HUDEP-2 (cell line): ENCODE measurements at regions not wholly inside any gene's neighbourhood (a gene's known extent, or its start where the extent isn't known, plus 50 kb on each side); places are given as distances from the start of the nearest gene placed in this dataset.

Experiments
- DNase-seq, 76 experiments: peaks; one replicate each; lab custom pipeline; 2025; ENCODE audit not compliant: unreplicated experiment in 76 of 76; lab: John Stamatoyannopoulos, UW

DNA sequence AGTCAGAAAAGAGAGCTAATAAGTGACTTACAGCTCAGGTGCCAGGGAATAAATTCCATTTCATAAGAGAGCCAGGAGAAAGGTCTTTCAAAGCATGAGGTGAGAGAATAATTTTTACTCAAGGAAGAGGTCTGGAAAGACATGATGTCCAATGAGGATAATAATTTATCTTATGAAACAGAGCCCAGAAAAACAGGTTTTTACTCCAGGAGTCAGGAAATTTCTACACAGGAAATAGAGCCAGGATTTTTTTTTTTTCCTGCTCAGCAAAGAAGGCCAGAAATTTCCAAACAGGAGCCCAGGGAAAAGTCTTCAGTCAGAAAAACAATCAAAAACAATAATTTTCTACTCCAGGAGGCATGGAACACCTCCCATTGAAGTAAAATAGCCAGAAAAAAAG, 1185.7 kb upstream of the TSPY4 start:
- DNase-seq = no peak

DNA sequence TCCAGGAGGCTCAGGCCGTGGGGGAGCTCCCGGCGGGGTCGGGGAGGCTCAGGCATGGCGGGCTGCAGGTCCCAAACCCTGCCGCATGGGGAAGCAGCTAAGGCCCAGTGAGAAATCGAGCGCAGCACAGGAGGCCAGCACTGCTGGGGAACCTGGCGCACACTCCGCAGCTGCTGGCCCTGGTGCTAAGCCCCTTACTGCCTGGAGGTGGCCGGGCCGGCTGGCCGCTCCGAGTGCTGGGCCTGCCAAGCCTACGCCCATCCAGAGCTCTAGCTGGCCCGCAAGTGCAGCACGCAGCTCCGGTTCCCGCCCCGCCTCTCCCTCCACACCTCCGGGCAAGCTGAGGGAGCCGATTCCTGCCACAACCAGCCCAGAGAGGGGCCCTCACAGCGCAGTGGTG, 1208.7 kb upstream of the TSPY4 start:
- no peak for DNase-seq

DNA sequence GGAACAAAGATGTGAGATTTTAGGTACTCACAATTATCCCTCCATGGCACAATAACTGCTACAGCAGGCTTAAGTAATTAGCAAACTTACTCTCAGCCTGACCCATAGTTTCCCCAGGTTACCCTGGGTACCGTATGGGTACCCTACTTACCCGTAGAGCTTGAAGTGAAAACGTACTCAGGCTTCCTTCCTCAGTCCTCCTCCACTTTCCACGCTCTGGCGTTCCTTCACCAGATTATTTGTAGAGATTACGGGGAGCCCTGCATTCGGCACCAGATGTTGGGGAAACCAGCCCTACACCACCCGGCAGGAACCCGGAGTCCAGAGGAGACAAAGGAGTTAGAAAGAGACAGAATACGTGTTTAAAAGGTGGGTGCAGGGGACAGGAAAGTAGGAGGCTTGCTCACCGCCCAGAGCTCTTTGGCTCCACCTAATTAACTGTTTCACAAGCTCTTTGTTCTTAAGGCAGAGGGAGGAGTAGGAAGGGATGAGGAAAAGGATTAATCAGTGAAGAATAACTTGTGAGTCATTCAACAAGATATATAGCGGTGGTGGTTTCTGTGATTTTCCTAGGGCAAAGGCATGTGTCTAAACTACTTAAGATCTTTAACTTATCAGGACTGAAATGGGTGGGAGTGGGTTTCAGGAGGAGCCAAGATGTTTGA, 1211.2 kb upstream of the TSPY4 start:
- DNase-seq = no peak

DNA sequence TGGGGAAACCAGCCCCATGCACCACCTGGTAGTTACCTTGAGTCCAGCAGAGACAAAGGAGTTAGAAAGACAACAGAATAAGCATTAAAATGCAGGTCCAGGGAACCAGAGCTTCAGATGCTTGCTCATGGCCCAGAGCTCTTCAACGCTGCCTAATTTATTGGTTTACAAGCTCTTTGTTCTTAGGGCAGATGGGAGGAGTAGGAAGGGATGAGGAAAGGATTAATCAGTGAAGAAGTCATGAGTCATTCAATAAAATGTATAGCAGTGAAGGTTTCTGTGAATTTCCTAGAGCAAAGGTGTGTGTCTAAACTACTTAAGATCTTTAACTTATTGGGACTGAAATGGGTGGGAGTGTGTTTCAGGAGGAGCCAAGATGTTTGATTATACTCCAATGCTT, 1210.3 kb upstream of the AMELY start:
- no peak for DNase-seq

DNA sequence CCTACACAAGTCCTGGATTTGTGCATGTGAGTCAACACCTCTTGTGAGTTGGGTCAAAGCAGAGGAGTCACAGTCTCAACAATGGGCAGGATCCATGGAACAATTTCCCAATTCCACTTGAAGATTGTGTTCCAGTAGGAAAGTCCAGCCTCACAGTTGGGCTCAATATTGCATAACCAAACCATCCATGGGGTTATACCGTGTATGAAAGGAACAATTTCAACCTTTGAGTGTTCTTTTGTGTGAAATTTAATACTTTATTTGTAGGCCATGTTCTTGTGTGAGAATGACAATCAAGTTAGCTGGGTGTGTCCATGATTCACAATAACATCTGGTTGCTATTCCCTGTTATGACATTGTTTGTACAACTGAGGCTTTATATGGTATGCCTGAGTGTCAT, 1182.9 kb upstream of the AMELY start:
- DNase-seq = no peak

DNA sequence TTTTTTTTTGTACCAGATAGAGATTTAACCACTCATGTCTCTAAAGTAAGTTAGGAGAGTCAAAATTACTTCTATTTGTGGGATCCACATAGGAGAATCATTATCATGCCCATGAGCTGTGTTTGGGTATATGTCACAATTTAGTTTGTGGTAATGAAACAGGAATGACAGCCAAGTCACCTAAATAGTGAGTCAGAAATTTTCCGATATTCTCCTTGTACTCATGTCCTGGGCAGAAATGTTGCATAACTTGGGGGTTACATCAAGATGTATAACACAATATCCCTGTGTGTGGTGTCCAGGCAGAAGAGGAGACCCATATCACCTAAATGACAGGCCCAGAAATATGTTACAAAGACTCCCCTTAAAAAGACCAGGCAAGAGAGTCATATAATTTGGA, 1181.4 kb upstream of the AMELY start:
- no peak for DNase-seq

DNA sequence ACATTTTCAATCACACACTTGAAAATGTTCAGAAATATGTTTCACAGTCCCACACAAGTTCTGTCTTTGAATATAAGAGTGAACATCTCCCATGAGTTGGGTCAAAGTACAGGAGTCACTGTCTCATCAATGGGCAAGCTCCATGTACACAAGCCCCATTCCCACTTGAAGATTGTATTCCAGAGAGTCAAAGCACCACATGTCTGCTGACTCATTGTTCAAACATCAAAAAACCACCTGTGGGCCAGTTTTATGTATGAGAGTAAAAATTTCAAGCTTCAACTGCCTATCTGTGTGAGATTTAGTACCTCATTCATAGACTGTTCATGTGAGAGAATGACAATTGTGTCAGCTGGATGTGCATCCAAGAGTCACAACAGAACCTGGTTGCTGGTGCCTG, 1174.4 kb upstream of the AMELY start:
- DNase-seq = no peak

DNA sequence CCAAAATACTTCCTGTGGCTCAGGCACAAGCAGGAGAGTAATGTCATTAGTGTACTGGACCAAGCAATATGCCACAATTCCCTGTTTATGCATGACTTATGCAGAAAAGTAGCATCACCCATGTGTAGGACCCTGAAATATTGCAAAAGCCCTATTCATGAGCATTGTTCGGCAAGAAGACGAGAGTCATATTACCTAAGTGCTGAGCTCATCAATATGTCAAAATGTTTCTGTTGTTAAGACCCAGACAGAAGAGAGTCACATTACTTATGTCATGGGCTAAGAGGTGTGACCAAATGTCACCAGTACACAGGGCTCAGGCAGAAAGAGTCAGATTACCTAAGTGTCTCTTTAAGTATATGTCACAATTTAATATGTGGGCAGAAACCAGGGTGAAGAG, 1172.6 kb upstream of the AMELY start:
- DNase-seq = no peak

DNA sequence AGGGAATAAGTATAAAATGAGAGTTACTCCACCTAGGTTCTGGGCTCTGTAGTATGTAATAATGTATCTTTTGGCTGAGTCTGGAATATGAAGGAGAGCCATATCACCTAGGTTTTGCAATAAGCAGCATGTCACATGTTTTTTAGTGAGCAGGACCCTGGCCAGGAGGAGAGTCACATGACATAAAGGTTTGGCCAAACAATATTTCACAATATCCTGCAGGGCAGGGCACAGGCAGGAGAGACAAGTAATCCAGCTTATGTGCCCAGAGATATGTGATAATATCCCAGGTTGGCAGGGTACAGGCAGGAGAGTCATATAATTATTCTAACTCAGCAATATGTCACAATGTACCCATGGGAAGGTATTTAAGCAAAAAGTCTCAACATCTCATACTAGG, 1169.6 kb upstream of the AMELY start:
- no peak for DNase-seq

DNA sequence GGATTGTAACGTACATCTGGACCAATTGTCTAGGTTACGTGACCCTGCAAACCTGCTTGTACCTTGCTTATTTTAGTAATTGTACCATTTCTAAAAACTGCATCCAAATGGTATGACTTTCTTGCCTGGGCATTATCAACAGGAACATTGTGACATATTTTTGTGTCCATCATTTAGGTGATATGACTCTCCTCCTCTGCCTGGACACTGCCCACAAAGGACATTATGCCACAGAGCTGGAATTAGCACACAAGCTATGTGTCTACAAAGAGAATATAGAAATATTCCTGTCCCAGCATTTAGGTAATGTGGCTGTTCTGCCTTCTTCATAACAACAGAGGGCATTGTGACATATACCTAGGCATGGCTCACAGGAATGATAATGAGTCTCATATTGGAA, 1153.7 kb upstream of the AMELY start:
- DNase-seq = no peak

DNA sequence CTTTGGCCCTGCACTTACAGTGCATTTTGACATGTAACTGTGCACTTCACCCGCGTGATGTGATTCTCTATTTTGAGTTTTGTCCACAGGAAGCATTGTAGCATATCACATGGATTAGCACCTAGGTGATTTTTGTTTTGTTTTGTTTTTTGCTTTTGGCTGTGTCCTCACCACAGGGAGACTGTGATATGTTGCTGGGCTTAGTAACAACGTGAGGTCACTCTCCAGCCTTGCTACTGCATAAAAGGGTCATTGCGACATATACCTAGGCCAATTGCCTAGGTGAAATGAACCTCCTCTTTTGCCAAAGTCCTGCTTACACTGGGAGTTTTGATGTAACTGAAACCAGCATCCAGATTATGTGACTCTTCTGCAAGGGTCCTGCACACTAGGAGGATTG, 1152.9 kb upstream of the AMELY start:
- no peak for DNase-seq

DNA sequence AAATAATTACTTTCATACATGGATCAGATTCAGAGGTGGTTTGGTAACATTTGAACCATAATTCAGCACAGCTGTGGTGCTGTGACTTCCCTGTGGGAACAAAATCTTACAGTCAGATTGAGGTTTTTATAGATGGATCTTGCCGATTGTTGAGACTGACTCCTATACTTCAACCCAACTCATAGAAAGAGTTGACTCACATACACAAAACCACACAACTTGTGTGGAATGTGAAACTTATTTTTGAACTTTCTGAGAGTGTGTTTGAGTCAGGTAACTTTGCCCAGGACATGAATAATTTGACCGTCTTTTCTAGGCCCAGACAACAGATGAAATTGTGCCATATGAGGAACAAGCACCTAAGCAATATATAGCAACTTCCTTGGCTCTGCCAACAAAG, 1152.4 kb upstream of the AMELY start:
- no peak for DNase-seq

DNA sequence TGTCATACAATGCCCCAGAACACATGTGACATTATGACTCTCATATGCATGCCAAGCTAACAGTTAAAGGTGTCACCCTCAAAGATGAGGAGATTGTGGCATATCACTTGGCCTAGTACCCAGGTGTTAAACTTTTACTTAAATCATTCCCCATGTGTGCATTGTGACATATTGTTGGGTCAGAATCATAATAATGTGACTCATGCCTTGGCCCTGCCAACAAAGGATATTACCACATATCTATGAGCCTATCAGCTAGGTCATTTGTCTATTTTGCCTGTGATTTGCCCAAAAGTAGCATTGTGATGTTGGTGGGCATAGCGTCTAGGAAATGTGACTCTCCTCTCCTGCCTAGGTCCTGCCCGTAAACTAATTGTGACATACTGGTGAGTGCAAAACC, 1147.1 kb upstream of the AMELY start:
- DNase-seq = no peak

DNA sequence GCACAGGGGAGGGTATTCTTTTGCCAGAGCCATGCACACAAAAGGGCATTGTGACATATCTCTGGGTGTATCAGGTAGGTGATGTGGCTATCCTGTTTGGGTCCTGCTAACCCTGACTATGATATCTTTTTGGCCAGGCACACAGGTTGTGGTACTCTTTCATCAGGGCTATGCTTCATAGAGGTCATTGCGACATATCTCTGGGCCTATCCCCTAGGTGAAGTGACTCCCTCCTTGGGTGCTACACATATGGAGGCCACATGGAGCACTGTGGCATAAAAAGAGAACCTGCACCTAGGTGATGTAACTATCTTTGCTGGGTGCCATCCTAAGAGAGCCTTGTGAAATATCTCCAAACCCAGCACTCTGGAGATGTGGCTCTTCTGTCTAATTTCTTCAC, 1139.8 kb upstream of the AMELY start:
- DNase-seq = no peak

DNA sequence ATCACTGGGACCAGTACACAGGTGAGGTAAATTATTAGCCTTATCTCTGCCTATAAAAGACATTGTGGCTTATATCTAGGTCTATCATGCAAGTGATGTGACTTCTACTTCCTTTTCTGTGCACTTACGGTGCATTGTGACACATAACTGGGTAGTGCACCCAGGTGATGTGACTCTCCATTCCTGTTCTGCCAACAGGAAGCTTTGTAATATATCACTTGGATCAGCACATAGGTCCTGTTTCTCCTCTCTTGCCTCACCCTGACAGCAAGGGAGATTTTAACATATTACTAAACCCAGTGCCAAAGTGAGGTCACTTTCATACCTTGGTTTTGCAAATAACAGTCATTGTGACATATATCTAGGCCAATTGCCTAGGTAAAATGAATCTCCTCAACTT, 1129.7 kb upstream of the AMELY start:
- no peak for DNase-seq

DNA sequence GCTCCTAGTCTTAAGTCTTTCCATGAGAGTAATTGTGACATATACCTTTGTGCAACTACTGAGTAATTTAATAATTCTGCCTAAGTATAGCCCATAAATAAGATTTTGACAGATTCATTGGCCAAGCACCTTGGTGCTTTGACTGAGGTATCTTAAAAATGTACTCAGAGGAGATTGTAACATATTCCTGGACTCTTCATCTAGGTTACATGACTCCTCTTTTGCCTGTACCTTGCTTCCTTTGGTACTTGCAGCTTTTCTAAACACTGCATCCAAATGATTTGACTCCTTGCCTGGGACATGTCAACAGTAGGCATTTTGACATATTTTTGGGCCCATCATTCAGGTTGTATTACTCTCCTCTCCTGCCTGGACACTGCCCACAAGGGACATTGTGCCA, 1125.0 kb upstream of the AMELY start:
- no peak for DNase-seq

DNA sequence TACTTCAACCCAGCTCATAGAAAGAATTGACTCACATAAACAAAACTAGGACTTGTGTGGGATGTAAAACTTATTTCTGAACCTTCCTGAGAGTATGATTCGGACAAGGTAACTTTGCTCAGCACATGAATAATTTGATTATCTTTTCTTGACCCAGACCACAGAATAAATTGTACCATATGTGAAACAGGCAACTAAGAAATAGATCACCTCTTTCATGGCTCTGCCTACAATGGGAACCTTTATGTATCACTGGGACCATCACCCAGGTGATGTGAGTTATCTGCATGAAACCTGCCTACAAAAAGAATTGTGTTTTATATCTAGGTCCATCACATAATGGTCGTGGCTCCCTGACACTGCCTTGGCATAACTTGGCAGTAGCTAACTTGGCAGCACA, 1124.1 kb upstream of the AMELY start:
- no peak for DNase-seq

DNA sequence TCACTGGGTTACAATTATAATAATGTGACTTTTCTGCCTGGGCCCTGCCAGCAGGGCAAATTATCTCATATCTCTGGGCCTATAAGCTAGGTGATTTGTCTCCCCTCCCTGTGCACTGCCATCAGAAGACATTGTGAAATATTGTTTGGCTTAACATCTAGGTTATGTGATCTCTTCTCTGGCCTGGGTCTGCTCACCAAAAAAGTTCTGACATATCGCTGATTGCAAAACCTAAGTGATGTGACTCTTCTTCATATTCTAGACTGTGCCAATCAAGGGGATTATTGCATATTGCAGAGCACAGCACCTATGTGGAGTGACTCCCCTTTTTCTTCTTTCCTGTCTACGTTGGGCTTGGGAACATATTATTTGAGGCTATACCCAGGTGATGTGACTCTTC, 1123.1 kb upstream of the AMELY start:
- DNase-seq = no peak

DNA sequence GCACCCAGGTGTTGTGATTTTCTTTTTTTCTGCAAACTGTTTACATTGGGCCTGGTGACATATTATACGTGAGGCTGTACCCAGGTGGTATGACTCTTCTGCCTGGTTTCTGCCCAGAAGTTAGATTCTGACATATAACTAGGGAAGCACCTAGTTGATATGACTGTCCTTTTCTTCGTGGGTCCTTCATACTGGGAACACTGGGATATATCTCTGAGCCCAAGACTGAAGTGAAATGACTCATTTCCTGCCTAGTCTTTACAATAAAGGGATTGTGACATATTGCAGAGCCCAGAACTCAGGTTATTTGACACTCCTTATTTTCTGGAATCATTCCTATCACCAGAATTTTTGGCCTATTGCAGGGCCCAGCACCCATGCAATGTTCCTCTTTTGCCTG, 1121.6 kb upstream of the AMELY start:
- no peak for DNase-seq

DNA sequence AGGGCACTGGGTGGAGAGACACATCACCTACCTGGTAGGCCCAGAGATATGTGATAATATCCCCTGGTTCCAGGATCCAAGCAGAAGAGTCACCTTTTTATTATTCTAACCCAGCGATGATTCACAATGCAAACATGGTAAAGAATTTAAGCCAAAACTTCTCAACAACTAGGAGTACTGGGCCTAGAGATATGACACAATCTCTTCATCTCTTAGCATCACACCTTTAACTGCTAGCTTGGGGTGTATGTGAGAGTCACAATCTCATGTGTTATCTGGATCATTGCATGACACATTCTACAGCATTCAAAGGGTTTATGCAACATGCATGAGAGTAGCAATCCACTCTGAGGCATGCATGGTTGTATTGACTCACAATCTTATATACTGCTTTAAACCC, 1109.0 kb upstream of the AMELY start:
- DNase-seq = no peak

DNA sequence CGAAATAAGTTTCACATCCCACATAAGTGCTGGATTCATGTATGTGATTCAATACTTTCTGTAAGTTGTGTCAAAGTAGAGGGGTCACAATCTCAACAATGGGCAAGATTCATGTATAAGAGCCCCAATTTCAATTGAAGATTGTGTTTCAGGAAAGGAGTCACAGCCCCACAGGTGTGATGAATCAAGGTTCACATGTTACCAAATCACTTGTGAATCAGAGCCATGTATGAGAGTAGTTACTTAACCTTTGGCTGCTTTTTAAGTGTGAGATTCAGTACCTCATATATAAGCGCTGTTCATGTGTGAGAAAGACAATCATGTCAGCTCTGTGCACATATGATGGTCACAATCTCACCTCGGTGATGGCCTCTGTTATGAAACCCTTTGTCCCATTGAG, 1100.0 kb upstream of the AMELY start:
- DNase-seq = no peak

DNA sequence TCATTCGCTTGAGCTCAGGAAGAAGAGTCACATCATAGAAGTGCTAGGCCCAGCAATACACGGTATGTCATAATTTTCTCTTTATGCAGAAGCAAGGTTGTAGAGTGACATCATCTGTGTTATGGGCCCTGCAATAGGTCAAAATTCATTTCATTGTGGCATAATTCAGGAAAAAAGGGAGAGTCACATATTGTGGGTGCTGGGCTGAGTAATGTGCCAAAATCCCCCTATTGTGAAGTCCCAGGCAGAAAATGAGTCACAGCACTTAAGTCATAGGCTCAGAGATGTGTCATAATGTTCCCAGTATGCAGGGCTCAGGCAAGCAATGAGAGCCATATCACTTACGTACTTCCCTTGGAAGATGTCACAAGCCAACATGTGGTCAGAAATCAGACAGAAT, 1092.6 kb upstream of the AMELY start:
- no peak for DNase-seq

DNA sequence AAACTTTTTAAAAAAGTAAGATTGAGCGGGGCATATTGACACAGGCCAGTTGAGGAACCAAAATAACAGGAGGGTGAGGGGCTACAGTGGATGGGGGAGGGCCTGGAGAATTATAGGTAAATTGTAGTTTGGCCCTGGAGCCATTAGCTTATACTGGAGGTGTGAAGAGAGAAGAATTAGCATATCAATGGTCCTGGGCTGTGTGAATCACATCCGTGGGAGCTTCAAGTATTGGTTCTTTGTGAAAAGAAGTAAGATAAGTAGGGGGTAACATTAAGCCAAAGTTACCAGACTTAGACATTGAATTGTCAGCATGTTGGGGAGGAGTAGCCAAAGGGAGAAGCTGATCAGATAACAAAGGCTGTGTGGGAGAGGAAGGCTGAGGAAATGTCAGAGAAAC, 1085.2 kb upstream of the AMELY start:
- no peak for DNase-seq
